Trophoblast cell (in vitro differentiated cells and primary cell): ENCODE measurements at regions not wholly inside any gene's neighbourhood (a gene's known extent, or its start where the extent isn't known, plus 50 kb on each side); places are given as distances from the start of the nearest gene placed in this dataset.

Source experiments
- DNase-seq, 2 donors: peaks; one replicate each; pipeline ENCODE4 v3.0.0-alpha.2; 2016
- H2AFZ ChIP-seq: 2 replicates; pipeline ENCODE4 v1.6.1; 2013; ENCODE audit warnings: low read length, moderate library complexity, mild to moderate bottlenecking; ENCODE audit not compliant: insufficient read depth, poor library complexity
- H2AK5ac ChIP-seq: 2 replicates; pipeline ENCODE4 v1.6.1; 2013; ENCODE audit warnings: mild to moderate bottlenecking, low read length
- H2BK120ac ChIP-seq: 2 replicates; pipeline ENCODE4 v1.6.1; 2013; ENCODE audit warnings: low read length, mild to moderate bottlenecking, moderate library complexity; ENCODE audit not compliant: insufficient read depth, poor library complexity
- H2BK12ac ChIP-seq: 2 replicates; pipeline ENCODE4 v1.6.1; 2013; ENCODE audit warnings: mild to moderate bottlenecking, low read length, moderate library complexity
- H2BK5ac ChIP-seq: 2 replicates; pipeline ENCODE4 v1.6.1; 2013; ENCODE audit warnings: low read length, low read depth, moderate library complexity, mild to moderate bottlenecking; ENCODE audit not compliant: poor library complexity
- H3K14ac ChIP-seq: 2 replicates; pipeline ENCODE4 v1.6.1; 2013; ENCODE audit warnings: mild to moderate bottlenecking, low read length
- H3K18ac ChIP-seq: 2 replicates; pipeline ENCODE4 v1.6.1; 2013; ENCODE audit warnings: mild to moderate bottlenecking, low read length
- H3K23ac ChIP-seq: 2 replicates; pipeline ENCODE4 v1.6.1; 2013; ENCODE audit warnings: low read length
- H3K27ac ChIP-seq: 2 replicates; pipeline ENCODE4 v1.5.1; 2013; ENCODE audit warnings: low read depth, mild to moderate bottlenecking, inconsistent platforms, low read length, moderate library complexity
- H3K27me3 ChIP-seq: 2 replicates; pipeline ENCODE4 v1.6.1; 2013; ENCODE audit warnings: inconsistent platforms, mild to moderate bottlenecking, low read length, moderate library complexity; ENCODE audit not compliant: insufficient read depth
- H3K36me3 ChIP-seq, 2 experiments: 1 replicate in 1 of 2; 2 replicates in 1 of 2; pipeline ENCODE4 v1.6.1; 2013; ENCODE audit warnings: low read length in 2 of 2, mild to moderate bottlenecking in 2 of 2, moderate library complexity in 1 of 2; ENCODE audit not compliant: insufficient read depth in 2 of 2, control insufficient read depth in 1 of 2
- H3K4ac ChIP-seq: 2 replicates; pipeline ENCODE4 v1.6.1; 2013; ENCODE audit warnings: low read depth, mild to moderate bottlenecking, low read length, moderate library complexity
- H3K4me1 ChIP-seq, 2 experiments: 1 replicate in 1 of 2; 2 replicates in 1 of 2; pipeline ENCODE4 v1.6.1; 2013; ENCODE audit warnings: low read length in 2 of 2, mild to moderate bottlenecking in 2 of 2, moderate library complexity in 1 of 2; ENCODE audit not compliant: insufficient read depth in 2 of 2, control insufficient read depth in 1 of 2
- H3K4me2 ChIP-seq: 2 replicates; pipeline ENCODE4 v1.6.1; 2013; ENCODE audit warnings: inconsistent platforms, mild to moderate bottlenecking, low read length, moderate library complexity
- H3K4me3 ChIP-seq: 2 replicates; pipeline ENCODE4 v1.5.1; 2013; ENCODE audit warnings: mild to moderate bottlenecking, low read depth, low read length, inconsistent platforms
- H3K79me1 ChIP-seq: one replicate; pipeline ENCODE4 v1.6.1; 2013; ENCODE audit warnings: low read length
- H3K79me2 ChIP-seq: 2 replicates; pipeline ENCODE4 v1.6.1; 2013; ENCODE audit warnings: low read length, mild to moderate bottlenecking; ENCODE audit not compliant: control insufficient read depth, insufficient read depth, poor library complexity
- H3K9ac ChIP-seq: 2 replicates; pipeline ENCODE4 v1.6.1; 2013; ENCODE audit warnings: mild to moderate bottlenecking, low read length
- H3K9me3 ChIP-seq: 2 replicates; pipeline ENCODE4 v1.6.1; 2013; ENCODE audit warnings: low read depth, mild to moderate bottlenecking, control low read depth, inconsistent platforms, low read length; ENCODE audit not compliant: insufficient read depth
- H4K12ac ChIP-seq: 2 replicates; pipeline ENCODE4 v1.6.1; 2013; ENCODE audit warnings: low read depth, mild to moderate bottlenecking, low read length, moderate library complexity
- H4K8ac ChIP-seq: 2 replicates; pipeline ENCODE4 v1.6.1; 2013; ENCODE audit warnings: low read depth, mild to moderate bottlenecking, low read length, moderate library complexity
- H4K91ac ChIP-seq: one replicate; pipeline ENCODE4 v1.6.1; 2013; ENCODE audit warnings: low read depth, mild to moderate bottlenecking, low read length, moderate library complexity
- WGBS: extraction: QIAGEN DNeasy Blood & Tissue Kit; methylation state at CpG from one replicate; pipeline ENCODE4 v1.1.7; 2013; ENCODE audit warnings: missing lambda C conversion rate; ENCODE audit not compliant: insufficient read length, insufficient coverage; ENCODE audit errors: extremely low coverage; 5-methylcytosine and 5-hydroxymethylcytosine counted together

GRCh38 chrX:25072247-25072646 is 56.5 kb upstream of the ARX start:
- H3K9ac ChIP-seq = no peak overlapping the region
- H4K12ac ChIP-seq = no peak overlapping the region
- no peak overlapping the region for H2BK12ac ChIP-seq
- no peak for DNase-seq
- no peak overlapping the region for H3K18ac ChIP-seq
- H3K4me1 ChIP-seq = no peaks in the 10 kb centered on the region
- H3K23ac ChIP-seq = no peak overlapping the region
- no peak overlapping the region for H3K14ac ChIP-seq
- no peak overlapping the region for H3K4ac ChIP-seq
- H2BK120ac ChIP-seq = no peak overlapping the region
- no peaks in the 10 kb centered on the region for H3K27me3 ChIP-seq
- no peaks in the 10 kb centered on the region for H3K9me3 ChIP-seq
- no peak overlapping the region for H4K8ac ChIP-seq
- H2AFZ ChIP-seq = no peak overlapping the region
- H2BK5ac ChIP-seq = no peak overlapping the region
- H3K79me1 ChIP-seq = no peaks in the 10 kb centered on the region
- H3K4me3 ChIP-seq = no peak overlapping the region
- no peaks in the 10 kb centered on the region for H3K79me2 ChIP-seq
- H3K4me2 ChIP-seq = no peak overlapping the region
- H3K27ac ChIP-seq = no peak overlapping the region
- no peaks in the 10 kb centered on the region for H3K36me3 ChIP-seq
- H4K91ac ChIP-seq = no peak overlapping the region
- no peak overlapping the region for H2AK5ac ChIP-seq

GRCh38 chrX:25070038-25070437 is 54.3 kb upstream of the ARX start:
- no peak overlapping the region for H3K18ac ChIP-seq
- H3K14ac ChIP-seq = no peak overlapping the region
- no peak overlapping the region for H3K4ac ChIP-seq
- H3K79me2 ChIP-seq = no peaks in the 10 kb centered on the region
- H2BK12ac ChIP-seq = no peak overlapping the region
- H3K79me1 ChIP-seq = no peaks in the 10 kb centered on the region
- DNase-seq = no peak
- no peak overlapping the region for H2AK5ac ChIP-seq
- no peak overlapping the region for H2BK120ac ChIP-seq
- H3K4me2 ChIP-seq = no peak overlapping the region
- no peaks in the 10 kb centered on the region for H3K27me3 ChIP-seq
- no peak overlapping the region for H3K4me3 ChIP-seq
- no peak overlapping the region for H4K91ac ChIP-seq
- no peak overlapping the region for H2BK5ac ChIP-seq
- H3K9ac ChIP-seq = no peak overlapping the region
- no peaks in the 10 kb centered on the region for H3K36me3 ChIP-seq
- H3K27ac ChIP-seq = no peak overlapping the region
- WGBS = no CpG with 5 or more reads among the region's 1 CpG
- H4K12ac ChIP-seq = no peak overlapping the region
- H3K4me1 ChIP-seq = no peaks in the 10 kb centered on the region
- H2AFZ ChIP-seq = no peak overlapping the region
- H3K9me3 ChIP-seq = no peaks in the 10 kb centered on the region
- no peak overlapping the region for H4K8ac ChIP-seq
- no peak overlapping the region for H3K23ac ChIP-seq

GRCh38 chrX:25069209-25069608 is 53.4 kb upstream of the ARX start:
- no peaks in the 10 kb centered on the region for H3K4me1 ChIP-seq
- H3K23ac ChIP-seq = no peak overlapping the region
- H3K18ac ChIP-seq = no peak overlapping the region
- WGBS = no CpG with 5 or more reads among the region's 2 CpGs
- no peaks in the 10 kb centered on the region for H3K9me3 ChIP-seq
- no peak for DNase-seq
- no peak overlapping the region for H2AK5ac ChIP-seq
- no peaks in the 10 kb centered on the region for H3K79me1 ChIP-seq
- no peak overlapping the region for H3K4ac ChIP-seq
- no peaks in the 10 kb centered on the region for H3K27me3 ChIP-seq
- H3K9ac ChIP-seq = no peak overlapping the region
- H2BK12ac ChIP-seq = no peak overlapping the region
- H3K14ac ChIP-seq = no peak overlapping the region
- H2BK120ac ChIP-seq = no peak overlapping the region
- no peaks in the 10 kb centered on the region for H3K36me3 ChIP-seq
- H4K91ac ChIP-seq = no peak overlapping the region
- no peak overlapping the region for H3K4me2 ChIP-seq
- H3K27ac ChIP-seq = no peak overlapping the region
- no peak overlapping the region for H3K4me3 ChIP-seq
- H4K12ac ChIP-seq = no peak overlapping the region
- H2BK5ac ChIP-seq = no peak overlapping the region
- no peak overlapping the region for H2AFZ ChIP-seq
- H4K8ac ChIP-seq = no peak overlapping the region
- H3K79me2 ChIP-seq = no peaks in the 10 kb centered on the region

GRCh38 chrX:25068340-25068739 is 52.6 kb upstream of the ARX start:
- no CpG with 5 or more reads among the region's 5 CpGs for WGBS
- H3K79me1 ChIP-seq = no peaks in the 10 kb centered on the region

More at GRCh38 chrX:25068340-25068739, 52.6 kb upstream of the ARX start:
- no peak overlapping the region for H3K9ac ChIP-seq
- no peaks in the 10 kb centered on the region for H3K79me2 ChIP-seq
- H3K23ac ChIP-seq = no peak overlapping the region
- no peak overlapping the region for H3K18ac ChIP-seq
- no peak overlapping the region for H2AK5ac ChIP-seq
- H3K4me3 ChIP-seq = no peak overlapping the region
- DNase-seq = no peak
- no peak overlapping the region for H4K12ac ChIP-seq
- H3K14ac ChIP-seq = no peak overlapping the region
- no peak overlapping the region for H2AFZ ChIP-seq
- H3K27me3 ChIP-seq = no peaks in the 10 kb centered on the region
- no peaks in the 10 kb centered on the region for H3K9me3 ChIP-seq
- H2BK5ac ChIP-seq = no peak overlapping the region
- no peak overlapping the region for H3K27ac ChIP-seq
- no peak overlapping the region for H3K4me2 ChIP-seq
- H4K8ac ChIP-seq = no peak overlapping the region
- no peak overlapping the region for H2BK120ac ChIP-seq
- H3K4ac ChIP-seq = no peak overlapping the region
- no peaks in the 10 kb centered on the region for H3K4me1 ChIP-seq
- H3K36me3 ChIP-seq = no peaks in the 10 kb centered on the region
- H2BK12ac ChIP-seq = no peak overlapping the region
- no peak overlapping the region for H4K91ac ChIP-seq
